H54 (cell line): ENCODE measurements at regions not wholly inside any gene's neighbourhood (a gene's known extent, or its start where the extent isn't known, plus 50 kb on each side); places are given as distances from the start of the nearest gene placed in this dataset.
A peak's percentile ranks its signal among the peaks of the same experiment; 100 is the strongest.

Experiments used
- DNase-seq: peaks from one replicate; pipeline ENCODE4 v3.0.0; 2011; ENCODE audit warnings: low spot score, mixed read lengths; ENCODE audit not compliant: insufficient read length
- FAIRE-seq: peaks from 3 replicates; lab custom pipeline; 2011; peaks lifted over from hg19 to GRCh38; lab: Jason Lieb, UNC
- POLR2A ChIP-seq: IDR thresholded peaks from 2 replicates; pipeline ENCODE4 v1.6.1; 2011; ENCODE audit warnings: low read depth, mild to moderate bottlenecking, low read length

- TF ChIP-seq POLR2A = no peak
- no peak for DNase-seq
- no peak for FAIRE-seq
Observed at GRCh38 chr13:106355866-106356265, 179.6 kb downstream of the EFNB2 start.

- TF ChIP-seq POLR2A = no peak
- DNase-seq = no peak
- FAIRE-seq = peak; percentile 64
Observed at GRCh38 chr13:106354961-106355360, 180.5 kb downstream of the EFNB2 start.

DNA sequence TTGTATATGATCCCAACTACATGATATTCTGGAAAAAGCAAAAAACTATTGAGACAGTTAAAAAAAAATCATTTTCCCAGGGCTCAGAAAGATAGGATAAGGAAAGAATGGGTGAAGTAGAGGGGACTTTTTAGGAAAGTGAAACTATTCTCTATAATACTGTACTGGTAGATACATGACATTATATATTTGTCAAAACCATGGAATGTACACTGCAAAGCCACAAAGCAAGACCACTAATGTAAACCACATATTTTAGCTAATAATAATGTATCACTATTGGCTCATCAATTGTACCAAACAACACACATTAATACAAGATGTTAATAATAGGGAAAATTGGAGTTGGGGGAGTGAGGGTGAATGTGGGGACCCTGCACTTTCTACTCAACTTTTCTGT is 182.6 kb downstream of the EFNB2 start:
- TF ChIP-seq POLR2A = no peak
- no peak for DNase-seq

GRCh38 chr13:106351251-106351650 is 184.2 kb downstream of the EFNB2 start:
- FAIRE-seq (peak; percentile 6), DNase-seq (no peak)
- no peak for TF ChIP-seq POLR2A

More for the DNA sequence above, 182.6 kb downstream of the EFNB2 start:
- FAIRE-seq = no peak

DNA sequence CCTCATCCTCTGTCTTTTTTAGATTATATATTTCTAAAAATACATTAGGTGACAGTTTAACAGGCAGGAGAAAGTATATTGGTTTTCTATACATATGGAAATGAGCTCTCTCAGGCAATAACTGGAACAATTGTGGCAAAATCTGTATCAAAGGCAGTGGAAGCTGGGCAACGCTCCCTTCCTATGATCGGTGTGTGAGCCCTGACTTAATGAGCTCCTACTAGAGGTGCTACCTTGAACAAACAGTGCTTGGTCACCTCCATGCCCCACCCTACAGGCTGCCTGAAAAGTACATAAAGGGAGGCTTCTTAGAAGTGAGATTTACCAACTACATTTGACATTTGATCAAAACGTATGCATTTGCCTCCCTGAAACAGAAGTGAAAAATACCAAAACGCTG is 185.3 kb downstream of the EFNB2 start:
- TF ChIP-seq POLR2A = no peak
- DNase-seq (no peak), FAIRE-seq (peak; percentile 62)

DNA sequence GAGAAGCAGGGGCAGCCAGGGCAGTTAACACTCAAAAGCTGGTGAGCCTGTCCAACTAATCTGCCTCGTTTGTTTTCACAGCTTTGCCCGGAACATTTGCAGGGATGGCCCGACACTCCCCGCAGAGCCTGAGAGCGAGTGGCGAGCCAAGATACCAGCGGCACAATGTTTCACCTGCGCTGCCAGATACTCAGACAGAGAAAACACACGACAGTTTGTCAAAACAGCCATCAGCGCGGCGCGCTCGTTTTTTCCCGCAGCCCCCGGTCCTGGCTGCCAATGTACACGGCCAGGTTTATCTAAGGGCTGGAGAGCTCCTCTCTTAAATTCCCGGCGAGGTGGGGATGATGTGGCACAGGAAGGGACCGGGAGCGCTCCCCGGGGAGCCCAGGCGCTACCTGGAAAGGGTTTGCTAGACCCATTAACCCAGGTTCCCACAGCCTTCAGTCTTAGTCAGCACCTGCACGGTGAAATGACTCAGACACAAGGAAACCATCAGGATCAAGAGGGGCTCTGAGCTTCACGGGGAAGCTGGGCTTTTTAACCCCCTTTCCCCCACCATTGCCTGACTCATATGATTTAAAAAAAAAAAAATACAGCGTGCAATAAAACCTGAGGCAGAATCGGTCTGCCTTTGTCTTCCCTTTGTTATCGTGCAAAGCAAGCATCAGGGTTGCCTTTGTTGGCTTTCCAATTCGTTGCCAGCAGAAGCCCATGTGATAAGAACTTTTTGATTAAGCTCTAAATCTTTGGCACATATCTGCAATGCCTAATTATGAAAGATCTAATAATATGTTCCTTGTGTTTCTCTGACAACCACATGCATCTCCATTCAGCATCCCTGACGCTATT is 186.2 kb downstream of the EFNB2 start:
- TF ChIP-seq POLR2A = no peak
- peak; percentile 23 for DNase-seq
- peak; percentile 95 for FAIRE-seq

GRCh38 chr13:106348075-106348840 is 187.2 kb downstream of the EFNB2 start:
- peak; percentile 98 for FAIRE-seq
- no peak for TF ChIP-seq POLR2A
- DNase-seq = peak; percentile 26

- no peak for TF ChIP-seq POLR2A
- no peak for DNase-seq
- FAIRE-seq = no peak
Observed at GRCh38 chr13:106344342-106344741, 191.1 kb downstream of the EFNB2 start.

GRCh38 chr13:106343836-106344235 is 191.6 kb downstream of the EFNB2 start:
- no peak for FAIRE-seq
- TF ChIP-seq POLR2A = no peak
- DNase-seq = no peak

GRCh38 chr13:106340249-106340648 is 195.2 kb downstream of the EFNB2 start:
- FAIRE-seq (peak; percentile 78), DNase-seq (no peak)
- no peak for TF ChIP-seq POLR2A

DNA sequence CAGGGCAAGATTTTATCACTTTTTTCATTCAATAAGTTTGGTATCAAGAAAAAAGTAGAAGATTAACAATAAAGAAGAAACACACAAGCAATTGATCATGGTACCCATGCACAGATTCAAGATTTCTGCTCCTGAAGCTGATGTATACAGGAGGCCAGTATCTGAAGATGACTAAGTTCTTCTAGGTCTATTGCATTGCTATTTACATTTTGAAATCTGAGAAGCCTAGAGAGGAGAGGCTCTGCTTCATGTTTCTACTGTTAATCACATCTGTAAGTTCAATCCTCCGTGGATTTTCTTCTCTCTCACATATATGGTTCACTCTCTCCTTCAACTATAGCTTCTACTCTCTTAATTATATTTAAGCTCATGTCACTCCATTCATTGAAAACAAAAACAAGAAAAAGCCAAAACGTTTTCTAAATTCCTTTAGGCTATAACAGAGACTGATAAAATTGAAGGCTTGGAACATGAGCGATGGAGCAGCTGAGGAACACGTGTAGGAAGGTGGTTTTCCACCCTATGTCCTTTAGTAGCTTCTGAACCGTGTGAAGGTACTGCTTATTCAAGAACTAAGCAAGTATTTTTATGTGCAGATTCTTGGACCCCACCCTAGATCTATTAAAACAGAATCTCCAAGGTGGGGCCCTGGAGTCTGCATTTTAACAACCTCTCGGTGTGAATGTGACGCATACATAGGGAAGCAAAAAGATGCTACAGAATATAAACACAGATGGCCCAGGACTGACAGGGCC is 198.2 kb downstream of the EFNB2 start:
- DNase-seq (no peak), FAIRE-seq (peak; percentile 50)

DNA sequence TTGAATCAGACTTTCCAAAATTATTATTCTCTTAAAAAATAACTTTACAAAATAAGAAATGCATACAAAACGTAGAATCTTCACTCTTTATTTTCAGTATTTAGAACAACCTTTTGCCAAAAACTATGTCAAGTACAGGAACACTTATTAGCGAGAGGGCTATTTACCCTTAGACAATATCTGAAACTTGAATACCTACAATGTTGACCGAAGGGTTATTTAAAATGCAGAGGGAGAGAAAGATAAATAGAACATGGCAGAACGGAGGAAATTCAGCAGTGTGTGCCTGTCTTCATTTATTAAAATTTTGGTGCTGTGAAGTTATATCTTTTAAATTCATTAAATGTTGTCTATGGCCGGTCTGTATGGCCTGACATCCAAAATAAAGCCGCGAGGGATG is 198.8 kb downstream of the EFNB2 start:
- no peak for TF ChIP-seq POLR2A
- DNase-seq (no peak), FAIRE-seq (no peak)

More for the DNA sequence above, 198.2 kb downstream of the EFNB2 start:
- no peak for TF ChIP-seq POLR2A

GRCh38 chr13:106332621-106333020 is 202.8 kb downstream of the EFNB2 start:
- no peak for FAIRE-seq
- DNase-seq = no peak

DNA sequence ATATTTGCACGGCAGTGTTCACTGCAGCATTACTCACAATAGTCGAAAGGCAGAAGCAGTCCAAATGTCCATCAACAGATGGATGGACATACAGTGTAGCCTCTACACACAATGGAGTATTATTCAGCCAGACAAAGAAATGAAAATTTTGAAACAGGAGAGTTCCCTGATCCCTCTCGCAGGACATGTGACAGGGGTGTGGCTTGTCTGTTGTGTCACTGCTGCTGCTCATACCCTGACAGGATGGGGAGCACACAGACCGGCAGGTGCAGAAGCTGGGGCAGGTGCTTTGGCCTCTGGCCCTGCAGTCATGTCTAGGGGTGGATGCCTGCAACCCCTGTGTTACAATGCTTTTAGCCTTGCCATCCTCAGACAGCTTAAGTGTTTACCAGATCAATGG is 204.3 kb downstream of the EFNB2 start:
- DNase-seq (no peak), FAIRE-seq (no peak)
- no peak for TF ChIP-seq POLR2A

More at GRCh38 chr13:106332621-106333020, 202.8 kb downstream of the EFNB2 start:
- no peak for TF ChIP-seq POLR2A
